Hematopoietic multipotent progenitor cell (in vitro differentiated cells): ENCODE measurements at regions not wholly inside any gene's neighbourhood (a gene's known extent, or its start where the extent isn't known, plus 50 kb on each side); places are given as distances from the start of the nearest gene placed in this dataset.

Experiments
- DNase-seq, 3 donors: peaks; one replicate each; pipeline ENCODE4 v3.0.0-alpha.2; 2011 to 2015; ENCODE audit warnings: low read depth in 2 of 3, low spot score in 2 of 3

DNA sequence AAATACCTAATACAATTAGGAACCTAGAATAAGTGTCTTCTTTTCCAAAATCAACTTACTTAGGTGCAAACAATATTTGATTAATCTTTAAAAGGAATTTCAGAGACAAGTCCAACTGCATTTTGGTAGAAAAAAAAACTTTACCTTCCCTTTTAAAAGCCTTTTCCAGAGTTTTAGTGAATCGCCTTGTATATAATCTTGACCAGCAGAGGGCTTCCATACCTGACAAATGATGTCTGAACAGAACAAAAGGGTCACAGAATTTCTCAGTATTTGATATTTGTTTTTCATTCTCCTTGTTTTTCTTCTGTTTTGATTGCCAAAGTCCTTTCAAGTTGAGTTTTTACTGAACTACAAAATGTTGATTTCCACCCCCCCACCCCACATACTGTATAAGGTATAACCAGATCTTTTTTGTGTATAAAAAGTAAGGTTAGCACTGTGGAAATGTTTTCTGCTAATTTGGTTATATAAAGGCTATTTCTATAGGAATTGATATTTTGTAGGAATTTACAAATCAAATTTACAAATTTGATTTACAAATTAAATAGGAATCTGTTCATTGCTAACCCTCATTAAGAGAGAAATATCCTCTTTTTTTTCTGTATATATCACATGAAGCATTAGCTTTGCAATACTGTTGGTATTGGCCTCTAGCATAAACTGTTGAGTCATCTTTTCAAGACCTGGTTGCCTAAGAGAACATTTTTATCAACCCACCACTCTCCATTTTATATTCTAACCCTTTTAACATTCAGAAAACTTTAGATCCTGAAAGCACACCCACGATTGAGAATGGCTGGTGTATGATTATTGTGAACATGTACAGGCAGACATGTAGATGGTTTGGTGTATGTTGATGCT is 464.1 kb upstream of the RARB start:
- peak in 2 of 3 donors; percentile 0 to 24 for DNase-seq

DNA sequence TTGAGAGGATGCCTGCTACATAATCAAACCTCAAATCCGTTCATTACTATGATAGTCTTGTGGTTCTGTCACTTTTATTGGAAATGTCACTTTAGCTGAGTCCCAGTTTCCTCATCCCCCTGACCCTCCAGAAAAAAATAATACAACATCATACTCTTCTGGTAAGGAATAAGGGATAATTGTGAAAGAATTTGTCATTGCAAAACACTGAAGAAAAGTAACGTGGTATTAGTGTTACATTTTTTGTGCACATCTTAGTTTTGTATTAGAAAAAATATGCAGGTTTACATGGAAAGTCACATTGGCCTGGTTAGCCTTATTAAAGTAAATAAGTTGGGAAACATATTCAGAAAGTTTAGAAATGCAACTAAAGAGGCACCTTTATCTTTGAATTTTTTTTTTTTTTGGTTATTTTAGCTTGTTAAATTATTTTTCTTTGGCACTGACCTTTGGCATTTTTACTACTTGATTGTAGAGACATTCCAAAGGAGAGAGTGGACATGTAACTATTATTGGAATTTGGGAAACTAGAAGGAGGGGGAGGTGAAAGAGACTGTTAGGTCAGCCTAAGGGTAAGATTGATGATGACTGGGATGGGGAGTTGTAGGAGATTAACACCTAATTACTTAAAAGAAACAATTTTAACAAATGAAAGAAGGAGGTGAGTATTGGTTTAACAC is 462.2 kb upstream of the RARB start:
- DNase-seq, result no peak

- DNase-seq, result no peak
Measured at GRCh38 chr3:24968036-24968435, 460.0 kb upstream of the RARB start.

GRCh38 chr3:24972491-24972890 is 455.6 kb upstream of the RARB start:
- DNase-seq, result no peak

- no peak for DNase-seq
Measured at GRCh38 chr3:24981309-24981708, 446.8 kb upstream of the RARB start.

- no peak for DNase-seq
Measured at GRCh38 chr3:24981924-24982323, 446.1 kb upstream of the RARB start.

DNA sequence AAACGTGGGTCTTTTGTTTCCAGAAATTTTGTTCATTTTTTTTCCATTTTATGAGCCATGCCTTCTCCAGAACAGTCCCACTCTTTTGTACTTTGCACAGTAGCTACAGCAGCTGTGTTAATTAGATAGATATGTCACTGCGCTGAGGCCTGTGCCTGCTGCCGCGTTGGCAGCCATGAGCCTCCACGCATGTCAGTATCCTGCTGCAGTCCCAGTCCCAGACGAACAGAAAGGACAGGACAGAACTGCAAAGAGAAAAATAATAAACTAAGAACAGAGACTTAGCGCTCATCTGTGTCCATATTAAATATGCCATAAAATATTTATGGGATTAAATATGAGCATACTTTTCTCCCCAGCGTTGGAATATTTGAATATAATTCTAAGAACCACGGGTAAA is 442.4 kb upstream of the RARB start:
- no peak for DNase-seq

DNA sequence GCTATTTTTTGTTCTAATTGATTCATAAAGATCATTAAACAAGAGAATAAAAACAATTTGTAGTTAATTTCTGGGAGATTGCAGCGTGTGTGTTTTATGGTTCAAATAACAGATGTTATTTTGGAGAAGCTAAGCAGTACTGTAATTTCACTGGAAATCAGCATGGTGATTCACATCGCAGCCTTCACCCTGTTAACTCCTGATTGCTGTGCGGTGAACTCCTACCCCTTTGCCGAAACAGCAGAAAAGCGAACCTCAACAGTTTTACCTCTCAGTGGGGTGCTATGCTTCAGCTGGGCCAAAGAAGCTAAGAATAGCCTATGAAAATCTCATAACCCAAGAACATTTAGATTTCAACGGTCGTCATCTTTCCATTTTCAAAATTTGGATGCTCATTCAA is 441.5 kb upstream of the RARB start:
- no peak for DNase-seq

DNA sequence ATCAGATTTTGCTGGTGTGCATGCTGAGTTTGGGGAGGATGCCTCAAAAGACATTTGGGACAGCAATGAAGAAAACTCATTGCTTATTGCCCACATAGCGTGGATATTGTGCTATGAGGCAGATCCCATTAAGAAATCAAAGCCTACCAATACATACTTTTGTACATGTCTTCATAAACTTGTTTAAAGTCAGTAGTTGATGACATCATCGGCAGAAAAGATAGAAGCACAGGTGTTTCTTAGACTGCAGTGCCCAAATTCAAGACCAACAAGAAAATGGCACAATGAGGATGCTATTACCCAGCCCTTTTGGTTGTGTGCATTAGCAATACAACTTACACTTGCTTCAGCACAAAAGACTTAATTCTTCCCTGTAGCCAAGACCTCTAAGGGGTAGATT is 428.7 kb upstream of the RARB start:
- DNase-seq, result no peak

GRCh38 chr3:25000971-25001591 is 427.0 kb upstream of the RARB start:
- DNase-seq, result no peak

- DNase-seq, result no peak
Measured at GRCh38 chr3:25002052-25002451, 426.0 kb upstream of the RARB start.

- DNase-seq, result no peak
Measured at GRCh38 chr3:25007974-25008658, 419.9 kb upstream of the RARB start.

- no peak for DNase-seq
Measured at GRCh38 chr3:25009665-25010064, 418.4 kb upstream of the RARB start.

- no peak for DNase-seq
Measured at GRCh38 chr3:25015599-25015998, 412.5 kb upstream of the RARB start.

DNA sequence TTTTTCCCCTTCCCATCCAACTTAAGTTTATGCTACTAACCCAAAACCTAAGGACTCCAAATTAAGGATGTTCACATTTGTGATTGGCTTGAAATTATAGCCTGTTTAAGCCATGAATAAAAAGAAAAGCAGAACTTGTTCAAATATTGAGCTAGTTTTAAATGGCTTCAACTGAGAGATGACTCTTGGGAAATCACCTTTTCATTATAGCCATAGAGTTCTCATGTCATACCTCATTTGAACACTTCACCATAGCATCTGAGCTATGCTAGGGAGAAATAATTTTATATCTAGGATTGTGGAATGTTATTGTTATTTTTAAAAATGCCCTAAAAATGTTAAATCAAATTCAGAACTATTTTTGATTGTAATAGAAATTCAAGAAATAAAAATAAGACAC is 409.2 kb upstream of the RARB start:
- DNase-seq, result no peak

DNA sequence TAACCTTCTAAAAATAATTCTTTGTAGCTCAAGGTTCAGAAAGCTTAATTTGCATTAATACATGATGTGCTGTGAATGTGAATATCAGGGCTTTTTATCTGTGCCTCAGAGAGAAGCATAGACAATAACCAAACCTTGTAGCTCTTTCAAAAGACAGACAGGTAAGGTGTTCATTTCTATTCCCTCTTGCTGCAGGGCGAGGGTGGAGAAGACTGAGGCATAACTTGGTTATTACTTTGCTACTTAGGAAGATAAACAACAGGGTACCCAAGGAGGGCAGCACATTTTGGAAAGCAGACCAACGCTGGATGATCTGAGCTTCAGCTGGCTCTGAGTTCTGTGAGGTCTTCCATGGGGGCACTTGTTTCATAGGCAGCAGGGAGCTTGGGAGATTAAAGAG is 408.6 kb upstream of the RARB start:
- DNase-seq, result no peak

GRCh38 chr3:25021816-25022215 is 406.2 kb upstream of the RARB start:
- DNase-seq, result no peak

GRCh38 chr3:25023876-25024275 is 404.2 kb upstream of the RARB start:
- no peak for DNase-seq

- no peak for DNase-seq
Measured at GRCh38 chr3:25025236-25025635, 402.8 kb upstream of the RARB start.

GRCh38 chr3:25027650-25028049 is 400.4 kb upstream of the RARB start:
- DNase-seq, result no peak

- no peak for DNase-seq
Measured at GRCh38 chr3:25029820-25030219, 398.2 kb upstream of the RARB start.
